ENCODE measurements at regions not wholly inside any gene's neighbourhood (a gene's known extent, or its start where the extent isn't known, plus 50 kb on each side); places are given as distances from the start of the nearest gene placed in this dataset.

DNA sequence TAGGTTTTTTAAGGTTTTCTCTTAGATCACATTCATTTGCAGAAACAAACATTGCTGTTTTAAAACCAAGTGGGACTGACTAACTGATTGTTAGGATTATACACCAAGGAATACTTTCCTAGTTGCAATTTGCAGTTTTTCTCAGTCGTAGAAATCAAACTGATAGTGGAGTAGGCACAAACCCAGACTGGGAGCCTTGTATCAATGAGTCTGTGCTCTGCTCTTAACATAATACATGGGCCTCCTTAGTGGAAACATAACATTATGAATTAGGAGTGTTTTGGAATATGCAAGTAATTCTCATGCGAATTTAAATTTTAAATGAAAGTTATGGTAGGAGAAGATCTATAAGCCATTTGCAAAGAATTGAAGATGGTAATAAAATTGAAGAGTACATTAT, 223.5 kb downstream of the CLCN4 start:
- TF ChIP-seq YY1 (tag by site-specific recombination; IDR thresholded peaks at IDR 0.05), result no peak
- TF ChIP-seq, protein P1, sequence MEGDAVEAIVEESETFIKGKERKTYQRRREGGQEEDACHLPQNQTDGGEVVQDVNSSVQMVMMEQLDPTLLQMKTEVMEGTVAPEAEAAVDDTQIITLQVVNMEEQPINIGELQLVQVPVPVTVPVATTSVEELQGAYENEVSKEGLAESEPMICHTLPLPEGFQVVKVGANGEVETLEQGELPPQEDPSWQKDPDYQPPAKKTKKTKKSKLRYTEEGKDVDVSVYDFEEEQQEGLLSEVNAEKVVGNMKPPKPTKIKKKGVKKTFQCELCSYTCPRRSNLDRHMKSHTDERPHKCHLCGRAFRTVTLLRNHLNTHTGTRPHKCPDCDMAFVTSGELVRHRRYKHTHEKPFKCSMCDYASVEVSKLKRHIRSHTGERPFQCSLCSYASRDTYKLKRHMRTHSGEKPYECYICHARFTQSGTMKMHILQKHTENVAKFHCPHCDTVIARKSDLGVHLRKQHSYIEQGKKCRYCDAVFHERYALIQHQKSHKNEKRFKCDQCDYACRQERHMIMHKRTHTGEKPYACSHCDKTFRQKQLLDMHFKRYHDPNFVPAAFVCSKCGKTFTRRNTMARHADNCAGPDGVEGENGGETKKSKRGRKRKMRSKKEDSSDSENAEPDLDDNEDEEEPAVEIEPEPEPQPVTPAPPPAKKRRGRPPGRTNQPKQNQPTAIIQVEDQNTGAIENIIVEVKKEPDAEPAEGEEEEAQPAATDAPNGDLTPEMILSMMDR (tag by site-specific recombination; IDR thresholded peaks at IDR 0.05), result no peak
- no peak for TF ChIP-seq ZNF133 (tag by site-specific recombination; IDR thresholded peaks at IDR 0.05)
- TF ChIP-seq ZNF274 (IDR thresholded peaks at IDR 0.05; ENCODE audit: low read length), result no peak
- TF ChIP-seq ZNF274 (tag by site-specific recombination; IDR thresholded peaks at IDR 0.05; ENCODE audit: borderline replicate concordance), result no peak
- TF ChIP-seq, protein P2, sequence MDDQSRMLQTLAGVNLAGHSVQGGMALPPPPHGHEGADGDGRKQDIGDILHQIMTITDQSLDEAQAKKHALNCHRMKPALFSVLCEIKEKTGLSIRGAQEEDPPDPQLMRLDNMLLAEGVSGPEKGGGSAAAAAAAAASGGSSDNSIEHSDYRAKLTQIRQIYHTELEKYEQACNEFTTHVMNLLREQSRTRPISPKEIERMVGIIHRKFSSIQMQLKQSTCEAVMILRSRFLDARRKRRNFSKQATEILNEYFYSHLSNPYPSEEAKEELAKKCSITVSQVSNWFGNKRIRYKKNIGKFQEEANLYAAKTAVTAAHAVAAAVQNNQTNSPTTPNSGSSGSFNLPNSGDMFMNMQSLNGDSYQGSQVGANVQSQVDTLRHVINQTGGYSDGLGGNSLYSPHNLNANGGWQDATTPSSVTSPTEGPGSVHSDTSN (CRISPR knock-in tag; IDR thresholded peaks at IDR 0.05), result no peak
- TF ChIP-seq SETDB1 (IDR thresholded peaks at IDR 0.05; ENCODE audit: insufficient read length, low read length), result no peak

Measured in HEK293 (cell line).